Esophagus squamous epithelium (tissue), 5 donors: ENCODE measurements at regions not wholly inside any gene's neighbourhood (a gene's known extent, or its start where the extent isn't known, plus 50 kb on each side); places are given as distances from the start of the nearest gene placed in this dataset.

ENCODE experiments used
- DNase-seq: peaks from one replicate; lab custom pipeline; 2025; lab: John Stamatoyannopoulos, UW
- H3K27ac ChIP-seq, 4 donors: fragments of 200-600 bp; sonication (generic); one replicate each; pipeline ENCODE4 v1.5.1; 2016 to 2019; ENCODE audit warnings: mild to moderate bottlenecking in 1 of 4
- H3K27me3 ChIP-seq, 4 donors: fragments of 200-600 bp; sonication (generic); 1 replicate in 3 of 4; 2 replicates in 1 of 4; pipeline versions ENCODE4 v1.5.1 to v1.6.0; 2017 to 2021; ENCODE audit warnings: antibody characterized with exemption in 1 of 4
- H3K36me3 ChIP-seq, 3 donors: fragments of 200-600 bp; sonication (generic); one replicate each; pipeline ENCODE4 v1.5.1; 2016 to 2019
- H3K4me1 ChIP-seq, 3 donors: fragments of 200-600 bp; sonication (generic); one replicate each; pipeline ENCODE4 v1.5.1; 2017 to 2019
- H3K4me3 ChIP-seq, 4 donors: fragments of 200-600 bp; sonication (generic); 1 replicate in 3 of 4; 2 replicates in 1 of 4; pipeline ENCODE4 v1.5.1; 2016 to 2019; ENCODE audit warnings: mild to moderate bottlenecking in 2 of 4, moderate library complexity in 1 of 4
- H3K9me3 ChIP-seq, 3 donors: fragments of 200-600 bp; sonication (generic); one replicate each; pipeline ENCODE4 v1.5.1; 2016 to 2019
- CTCF ChIP-seq, 6 experiments: fragments of 450-650 bp in 4 of 6; fragments of 200-600 bp in 2 of 6; sonication (generic) in 2 of 6; IDR thresholded peaks; one replicate each; pipeline ENCODE4 v1.5.1; 2016 to 2019; ENCODE audit warnings: antibody characterized with exemption in 6 of 6, mild to moderate bottlenecking in 4 of 6, moderate library complexity in 4 of 6
- POLR2A ChIP-seq, 4 donors: fragments of 450-650 bp; IDR thresholded peaks; one replicate each; pipeline ENCODE4 v1.6.1; 2017; ENCODE audit warnings: antibody characterized with exemption in 4 of 4, mild to moderate bottlenecking in 4 of 4, moderate library complexity in 3 of 4
- WGBS, 2 donors: methylation state at CpG; one replicate each; pipeline ENCODE4 v1.1.5; 2018; 5-methylcytosine and 5-hydroxymethylcytosine counted together
- intact Hi-C: fragments of 100-400 bp; cut with DNase I; formaldehyde crosslinking; loops from one replicate; pipeline ENCODE4 v1.15.0; 2022
- donor health status: DM: yes; HTN: yes; CAD: no.

- no peak overlapping the region for H3K27ac ChIP-seq
- TF ChIP-seq CTCF (IDR thresholded peaks at IDR 0.05) (no peak), POLR2A (IDR thresholded peaks at IDR 0.05) (no peak)
- no peaks in the 10 kb centered on the region for H3K36me3 ChIP-seq
- WGBS, 2 donors: 41 to 53% methylated on average over 8 of the region's 8 CpGs
- H3K4me3 ChIP-seq: no peak overlapping the region
- intact Hi-C loops: no loop called here
- no peaks in the 10 kb centered on the region for H3K4me1 ChIP-seq
- no peaks in the 10 kb centered on the region for H3K9me3 ChIP-seq
- DNase-seq: no peak
- peaks cover 0 to 6% (median 0%) of the 10 kb centered on the region in 4 donors for H3K27me3 ChIP-seq
These were observed 75.9 kb upstream of the GALNT2 start for GRCh38 chr1:229991104-229991513.

- Histone ChIP-seq H3K27ac (no peak overlapping the region), H3K4me3 (no peak overlapping the region), H3K36me3 (no peaks in the 10 kb centered on the region), H3K9me3 (no peaks in the 10 kb centered on the region), H3K27me3 (peaks cover 0 to 6% (median 0%) of the 10 kb centered on the region in 4 donors), H3K4me1 (no peaks in the 10 kb centered on the region)
- intact Hi-C loops: no loop called here
- no peak for TF ChIP-seq POLR2A (IDR thresholded peaks at IDR 0.05)
- TF ChIP-seq CTCF (IDR thresholded peaks at IDR 0.05): no peak
- DNase-seq: no peak
- WGBS, 2 donors: 80 to 83% methylated on average over 4 to 6 of the region's 6 CpGs
These were observed 75.2 kb upstream of the GALNT2 start for GRCh38 chr1:229991724-229992333.

GRCh38 chr1:229993060-229993459 is 74.0 kb upstream of the GALNT2 start:
- no peaks in the 10 kb centered on the region for H3K4me1 ChIP-seq
- H3K4me3 ChIP-seq: no peak overlapping the region
- TF ChIP-seq CTCF (IDR thresholded peaks at IDR 0.05) (no peak), POLR2A (IDR thresholded peaks at IDR 0.05) (no peak)
- intact Hi-C loops: no loop called here
- peaks cover 0 to 6% (median 0%) of the 10 kb centered on the region in 4 donors for H3K27me3 ChIP-seq
- H3K27ac ChIP-seq: no peak overlapping the region
- no peaks in the 10 kb centered on the region for H3K9me3 ChIP-seq
- no peaks in the 10 kb centered on the region for H3K36me3 ChIP-seq
- no peak for DNase-seq

- intact Hi-C loops: no loop called here
- TF ChIP-seq POLR2A (IDR thresholded peaks at IDR 0.05) (no peak), CTCF (IDR thresholded peaks at IDR 0.05) (no peak)
- H3K27ac ChIP-seq: no peak overlapping the region
- WGBS, 2 donors: 70 to 82% methylated on average over 3 of the region's 3 CpGs
- H3K4me1 ChIP-seq: no peaks in the 10 kb centered on the region
- peaks cover 0 to 6% (median 0%) of the 10 kb centered on the region in 4 donors for H3K27me3 ChIP-seq
- no peak for DNase-seq
- no peaks in the 10 kb centered on the region for H3K36me3 ChIP-seq
- H3K9me3 ChIP-seq: no peaks in the 10 kb centered on the region
- no peak overlapping the region for H3K4me3 ChIP-seq
These were observed 73.1 kb upstream of the GALNT2 start for GRCh38 chr1:229993894-229994293.

GRCh38 chr1:229999004-229999670 is 67.9 kb upstream of the GALNT2 start:
- TF ChIP-seq CTCF (IDR thresholded peaks at IDR 0.05): no peak
- no peak for TF ChIP-seq POLR2A (IDR thresholded peaks at IDR 0.05)
- Histone ChIP-seq H3K36me3 (no peaks in the 10 kb centered on the region), H3K27me3 (peaks cover 0 to 3% (median 0%) of the 10 kb centered on the region in 4 donors), H3K4me3 (no peak overlapping the region), H3K4me1 (peaks cover 0 to 11% (median 5%) of the 10 kb centered on the region in 3 donors), H3K9me3 (no peaks in the 10 kb centered on the region), H3K27ac (no peak overlapping the region)
- intact Hi-C loops: no loop called here
- 54 to 63% methylated on average over 12 of the region's 12 CpGs for WGBS, 2 donors
- DNase-seq: no peak
